SIG-M5 (cell line): ENCODE measurements at regions not wholly inside any gene's neighbourhood (a gene's known extent, or its start where the extent isn't known, plus 50 kb on each side); places are given as distances from the start of the nearest gene placed in this dataset.
A peak's percentile ranks its signal among the peaks of the same experiment; 100 is the strongest.

Experiments used
- DNase-seq: peaks from one replicate; lab custom pipeline; 2025; lab: John Stamatoyannopoulos, UW

DNA sequence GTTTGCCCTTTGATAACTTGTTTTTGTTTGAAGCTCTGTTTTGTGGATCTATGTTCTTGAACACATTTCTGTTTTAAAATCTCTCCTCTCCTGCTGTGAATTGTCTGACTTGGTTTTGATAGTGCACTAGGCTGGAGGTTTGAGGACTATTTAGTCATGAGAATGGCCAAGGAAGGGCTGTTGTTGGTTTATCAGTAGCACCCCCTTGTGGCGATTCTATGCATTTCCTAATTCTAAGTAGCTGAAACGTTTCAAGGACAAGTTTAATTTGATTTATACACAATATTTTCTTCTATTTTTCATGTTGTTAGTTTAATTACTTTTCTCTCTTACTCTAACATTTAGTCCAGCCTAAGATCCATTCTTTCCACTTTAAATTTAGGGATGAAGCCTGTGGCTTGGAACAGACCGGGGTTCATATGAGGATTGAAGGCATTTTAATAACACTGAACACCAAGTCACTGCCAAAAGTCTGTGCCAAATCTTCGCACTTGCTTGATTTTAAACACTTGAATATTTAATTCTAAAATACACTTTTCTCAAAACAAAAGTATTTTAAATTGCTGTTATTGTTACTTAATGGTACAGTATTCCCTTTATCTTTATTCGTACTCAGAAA, 166.0 kb downstream of the SOCS6 start:
- DNase-seq: no peak

DNA sequence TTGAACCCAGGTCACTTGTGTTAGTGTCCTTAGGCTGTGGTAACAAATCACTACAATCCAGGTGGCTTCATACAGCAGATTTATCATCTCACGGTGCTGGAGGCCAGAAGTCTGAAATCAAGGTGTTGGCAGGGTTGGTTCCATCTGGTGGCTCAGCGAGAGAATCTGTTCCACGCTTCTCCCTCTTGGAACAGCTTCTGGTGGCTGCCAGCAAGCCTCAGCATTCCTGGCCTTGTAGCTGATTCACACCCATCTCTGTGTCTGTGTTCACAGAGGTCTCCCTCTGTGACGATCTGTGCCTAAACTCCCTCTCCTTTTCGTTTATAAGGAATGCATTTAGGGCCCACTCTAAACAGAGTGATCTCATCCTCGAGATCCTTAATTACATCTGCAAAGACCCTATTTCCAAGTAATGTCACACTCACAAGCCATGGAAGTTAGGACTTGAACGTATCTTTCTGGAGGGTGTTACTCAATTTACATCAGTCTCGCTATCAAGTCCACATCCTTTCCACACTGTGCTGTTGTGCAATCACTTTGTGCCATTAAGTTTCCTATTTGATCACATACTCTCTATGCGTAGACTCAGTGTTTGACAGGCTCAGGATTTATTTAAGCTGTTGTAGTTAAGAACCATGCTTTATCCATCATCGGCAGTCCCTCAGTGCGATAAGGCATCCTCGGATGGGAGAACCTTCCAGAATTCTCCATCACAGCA, 164.4 kb downstream of the SOCS6 start:
- DNase-seq: no peak

DNA sequence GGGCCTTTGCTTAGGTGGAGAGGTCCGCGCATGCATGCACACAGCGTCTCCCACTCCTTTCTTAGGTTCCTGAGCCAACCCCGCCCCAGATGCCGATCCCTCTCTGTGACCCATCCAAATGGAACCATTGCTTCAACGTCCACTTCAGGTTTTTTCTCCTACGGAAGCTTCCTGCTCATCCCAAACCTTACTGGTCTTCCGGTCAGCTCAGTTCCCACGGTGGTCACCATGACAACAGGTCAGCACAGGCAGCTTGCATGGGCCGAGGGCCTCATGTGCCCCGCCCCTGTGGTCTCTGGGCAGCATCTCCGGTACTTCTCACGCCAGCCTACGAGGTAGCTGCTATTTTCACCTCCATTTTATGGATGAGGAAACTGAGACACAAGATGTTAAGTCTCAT, 163.7 kb downstream of the SOCS6 start:
- DNase-seq: no peak

DNA sequence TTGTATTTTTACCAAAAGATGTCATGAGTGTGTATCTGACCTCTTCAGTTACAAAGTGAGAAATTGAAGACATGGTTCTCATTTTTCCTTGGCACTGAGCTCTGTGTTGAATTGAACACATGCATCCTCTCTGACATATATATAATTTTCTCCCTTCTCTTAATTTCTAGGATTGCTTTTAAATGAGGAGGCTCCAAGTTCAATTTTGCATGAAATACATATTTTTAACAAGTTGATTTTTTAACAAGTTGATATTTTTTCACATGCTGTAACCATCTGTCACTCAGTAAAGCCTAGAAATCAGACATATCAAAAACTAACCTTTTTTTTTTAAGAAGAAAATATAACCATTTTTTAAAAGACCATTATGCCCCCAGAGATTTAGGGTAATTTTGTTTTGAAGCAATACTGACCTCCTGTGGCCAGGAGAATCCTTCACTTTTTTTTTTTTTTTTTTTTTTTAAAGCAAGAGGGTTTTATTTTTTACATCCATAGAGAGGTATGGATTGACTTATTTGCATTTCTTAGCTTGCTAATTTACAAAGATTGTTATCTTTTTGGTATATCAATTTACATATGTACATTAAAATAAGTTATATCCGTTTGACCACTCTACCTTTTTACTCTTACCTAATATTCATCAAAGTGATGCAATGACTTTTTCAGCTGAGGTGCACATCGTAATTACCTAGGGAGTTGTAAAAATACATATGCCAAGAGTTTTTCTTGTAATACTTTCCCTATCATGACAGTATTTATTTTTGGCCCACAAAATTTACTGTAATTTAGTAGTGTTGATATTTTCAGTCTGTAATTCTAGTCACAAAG, 161.8 kb downstream of the SOCS6 start:
- DNase-seq: no peak

DNA sequence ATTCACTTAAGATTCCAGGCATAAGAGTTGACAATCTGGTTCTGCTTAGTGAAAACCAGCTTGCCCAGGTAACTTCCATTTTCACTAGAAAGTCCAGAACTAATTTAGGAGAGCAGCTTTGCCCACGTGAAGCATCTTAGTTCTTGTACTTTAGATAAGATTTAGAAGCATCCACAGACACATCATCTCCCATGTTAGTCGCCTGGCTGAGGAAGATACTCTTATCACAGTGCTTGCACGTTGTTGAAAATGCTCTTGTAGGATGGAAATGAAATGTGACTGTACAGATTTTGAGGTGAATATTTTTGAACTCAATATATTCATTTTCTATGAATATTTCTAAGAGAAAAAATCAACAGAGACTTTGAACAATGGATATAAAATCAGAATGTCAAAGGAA, 159.7 kb downstream of the SOCS6 start:
- no peak for DNase-seq

DNA sequence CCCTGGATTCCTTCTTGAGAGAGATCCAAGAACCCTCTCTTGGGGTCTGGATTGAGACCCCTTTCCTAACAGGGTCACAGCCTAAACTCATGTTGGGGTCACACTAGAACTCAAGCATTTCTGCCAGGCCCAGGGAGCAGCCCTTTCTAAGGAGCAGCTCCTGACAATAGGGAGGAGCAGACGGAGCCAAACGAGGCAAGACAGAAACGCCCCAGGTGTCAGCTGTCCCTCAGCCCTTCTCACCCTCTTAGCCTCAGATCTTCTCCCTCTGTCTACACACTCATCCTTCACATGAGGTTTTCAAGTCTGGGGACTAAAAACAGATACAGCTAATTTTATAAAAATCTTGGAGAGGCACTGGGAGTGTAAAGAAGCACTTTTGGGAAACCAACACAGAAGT, 157.2 kb downstream of the SOCS6 start:
- DNase-seq: no peak

DNA sequence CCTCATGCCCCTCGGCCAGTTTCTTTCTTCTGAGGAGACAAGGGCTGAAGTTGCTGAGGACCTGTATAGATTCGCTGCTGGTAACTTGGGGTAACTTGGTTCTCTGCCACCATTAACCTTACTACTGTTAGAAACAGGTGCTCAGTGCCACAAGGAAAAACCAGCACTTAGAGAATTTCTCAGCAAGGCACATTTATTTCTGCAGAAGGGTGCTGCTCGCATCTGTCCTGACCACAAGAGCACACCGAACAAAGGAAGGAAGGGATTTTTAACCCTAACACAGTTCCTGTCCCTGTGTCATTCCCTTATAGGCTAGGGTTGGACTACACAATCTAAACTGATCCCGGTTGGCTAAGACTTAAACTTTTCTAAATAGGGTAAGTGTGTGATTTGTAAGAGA, 154.1 kb downstream of the SOCS6 start:
- DNase-seq: no peak

DNA sequence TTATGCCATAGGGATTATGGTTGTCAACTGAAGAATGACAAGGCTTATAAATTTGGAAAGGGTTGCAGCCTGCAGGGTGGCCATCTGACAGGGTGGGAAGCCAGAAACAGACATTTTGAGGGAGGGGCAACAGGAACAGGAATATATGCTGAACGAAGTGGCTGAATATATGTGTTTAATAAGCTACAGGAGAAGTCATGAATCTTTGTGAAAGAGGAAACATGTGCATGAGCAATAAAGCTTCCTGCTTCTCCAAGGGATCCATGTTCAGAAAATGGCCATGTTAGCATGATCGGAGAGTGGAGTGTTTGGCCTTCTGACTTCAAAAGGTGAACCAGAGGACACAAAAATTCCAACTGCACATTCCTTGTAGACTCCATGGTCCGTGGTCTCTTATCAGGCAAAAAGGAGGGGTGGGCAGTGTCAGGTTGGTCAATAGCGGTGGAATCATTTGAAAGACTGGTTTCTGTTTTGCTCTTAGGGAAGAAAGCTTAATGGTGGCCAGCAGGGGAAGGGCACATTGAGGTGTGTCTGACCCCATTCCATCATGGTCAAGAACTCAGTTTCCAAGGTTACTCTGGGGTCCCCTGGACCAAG, 144.1 kb downstream of the SOCS6 start:
- no peak for DNase-seq

DNA sequence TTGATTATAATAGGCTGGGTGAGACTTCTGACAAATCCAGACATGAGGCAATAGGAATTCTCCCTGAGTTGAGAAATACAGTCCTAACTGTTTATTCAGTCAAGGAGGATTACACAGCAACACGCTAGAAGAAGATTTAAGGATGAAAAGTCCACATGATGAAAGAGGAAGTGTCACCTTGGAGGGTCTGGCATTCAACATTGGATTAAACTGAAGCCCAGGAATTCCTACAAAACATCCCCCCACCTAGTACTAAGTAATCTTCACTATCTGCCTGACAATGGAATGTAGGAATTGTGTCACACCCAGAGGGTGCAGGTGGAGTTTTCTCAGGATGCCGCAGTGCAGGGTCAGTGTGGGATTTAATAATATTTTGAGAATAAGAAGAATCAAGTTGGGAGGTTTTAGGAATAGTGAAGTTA, 142.4 kb downstream of the SOCS6 start:
- DNase-seq: no peak

DNA sequence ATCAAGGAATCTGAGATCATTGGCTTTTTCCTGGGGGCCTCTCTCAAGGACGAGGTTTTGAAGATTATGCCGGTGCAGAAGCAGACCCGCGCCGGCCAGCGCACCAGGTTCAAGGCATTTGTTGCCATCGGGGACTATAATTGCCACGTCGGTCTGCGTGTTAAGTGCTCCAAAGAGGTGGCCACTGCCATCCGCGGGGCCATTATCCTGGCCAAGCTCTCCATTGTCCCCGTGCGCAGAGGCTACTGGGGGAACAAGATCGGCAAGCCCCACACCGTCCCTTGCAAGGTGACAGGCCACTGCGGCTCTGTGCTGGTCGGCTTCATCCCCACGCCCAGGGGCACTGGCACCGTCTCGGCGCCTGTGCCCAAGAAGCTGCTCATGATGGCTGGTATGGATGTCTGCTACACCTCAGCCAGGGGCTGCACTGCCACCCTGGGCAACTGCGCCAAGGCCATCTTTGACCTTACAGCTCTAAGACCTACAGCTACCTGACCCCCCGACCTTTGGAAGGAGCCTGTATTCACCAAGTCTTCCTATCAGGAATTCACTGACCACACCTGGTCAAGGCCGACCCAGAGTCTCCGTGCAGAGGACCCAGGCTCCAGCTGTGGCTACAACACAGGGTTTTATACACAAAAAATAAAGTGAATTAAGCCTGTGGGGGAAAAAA, 141.8 kb downstream of the SOCS6 start:
- no peak for DNase-seq

DNA sequence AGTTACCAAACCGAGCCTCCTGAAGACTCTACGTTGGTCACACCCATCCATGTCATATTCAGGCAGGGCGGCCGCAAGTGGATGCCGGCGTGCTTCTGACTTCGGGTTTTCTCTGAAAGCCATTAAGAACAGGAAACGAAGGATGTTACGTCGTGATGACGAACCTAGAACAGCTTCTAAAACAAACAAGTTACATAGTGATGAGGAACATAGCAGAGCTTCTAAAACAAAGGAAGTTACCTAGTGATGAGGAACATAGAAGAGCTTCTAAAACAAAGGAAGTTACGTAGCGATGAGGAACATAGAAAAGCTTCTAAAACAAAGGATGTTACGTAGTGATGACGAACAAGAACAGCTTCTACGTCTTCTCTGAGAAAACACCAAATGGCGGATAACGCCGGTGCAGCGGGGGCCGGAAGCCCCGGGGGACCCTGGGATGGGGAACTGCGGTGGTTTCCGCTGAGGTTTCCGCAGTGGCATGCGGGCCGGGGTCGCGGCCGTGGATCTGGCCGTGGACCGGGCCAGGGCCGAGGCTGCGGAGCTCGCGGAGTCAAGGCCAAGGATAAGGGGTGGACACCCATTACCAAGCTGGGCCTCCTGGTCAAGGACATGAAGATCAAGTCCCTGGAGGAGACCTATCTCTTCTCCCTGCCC, 141.1 kb downstream of the SOCS6 start:
- no peak for DNase-seq

DNA sequence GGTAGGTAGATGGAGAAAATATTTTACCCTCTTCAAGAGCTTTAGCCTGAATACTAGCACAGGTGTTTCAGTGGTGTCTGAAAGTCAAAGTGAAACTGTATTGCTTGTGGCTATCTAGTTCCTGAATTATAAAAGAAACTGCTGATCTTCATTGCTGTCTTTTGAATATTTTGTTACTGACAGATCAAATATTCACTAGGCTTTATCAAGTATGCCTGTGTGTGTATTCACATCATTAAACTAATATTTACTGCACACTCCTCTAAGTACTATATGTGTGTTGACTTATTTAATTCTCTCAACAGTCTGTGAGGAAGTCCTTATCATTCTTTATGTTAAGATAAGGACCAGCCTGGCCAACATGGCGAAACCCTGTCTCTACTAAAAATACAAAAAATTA, 139.6 kb downstream of the SOCS6 start:
- DNase-seq: no peak

DNA sequence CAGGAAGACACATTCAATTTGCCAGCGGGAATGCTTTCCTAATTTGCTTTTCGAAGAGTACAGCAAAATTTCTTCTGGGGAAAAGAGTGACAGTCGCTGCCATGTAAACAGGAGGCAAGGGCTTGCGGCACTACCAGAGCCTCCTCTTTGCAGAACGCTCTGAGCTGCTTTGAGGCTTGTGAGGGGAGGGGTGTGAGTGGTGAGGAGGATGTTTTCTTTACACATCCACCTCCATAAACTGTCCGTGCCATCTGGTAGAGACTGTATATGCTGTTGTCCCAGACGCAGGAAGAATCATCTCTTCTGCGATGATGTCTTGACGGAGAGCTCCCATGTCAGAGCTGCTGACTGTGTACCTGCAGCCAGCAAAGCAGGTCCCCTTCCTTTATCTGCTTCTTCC, 138.0 kb downstream of the SOCS6 start:
- no peak for DNase-seq

DNA sequence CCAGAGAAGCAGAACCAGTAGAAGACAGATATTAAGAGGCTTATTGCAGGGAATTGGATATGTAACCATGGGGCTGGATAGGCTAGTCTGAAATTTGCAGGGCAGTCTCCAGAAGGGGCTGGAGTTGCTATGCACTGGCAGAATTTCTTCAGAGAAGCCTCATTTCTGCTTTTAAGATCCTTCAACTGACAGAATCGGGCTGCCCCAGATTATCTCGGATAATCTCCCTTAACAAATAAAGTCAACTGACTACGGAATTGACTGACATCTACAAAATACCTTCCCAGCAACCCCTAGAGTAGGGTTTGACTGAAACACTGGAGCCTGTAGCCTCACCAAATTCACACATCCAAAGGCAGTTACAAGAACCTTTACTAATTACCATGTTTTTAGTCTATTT, 136.4 kb downstream of the SOCS6 start:
- DNase-seq: no peak

DNA sequence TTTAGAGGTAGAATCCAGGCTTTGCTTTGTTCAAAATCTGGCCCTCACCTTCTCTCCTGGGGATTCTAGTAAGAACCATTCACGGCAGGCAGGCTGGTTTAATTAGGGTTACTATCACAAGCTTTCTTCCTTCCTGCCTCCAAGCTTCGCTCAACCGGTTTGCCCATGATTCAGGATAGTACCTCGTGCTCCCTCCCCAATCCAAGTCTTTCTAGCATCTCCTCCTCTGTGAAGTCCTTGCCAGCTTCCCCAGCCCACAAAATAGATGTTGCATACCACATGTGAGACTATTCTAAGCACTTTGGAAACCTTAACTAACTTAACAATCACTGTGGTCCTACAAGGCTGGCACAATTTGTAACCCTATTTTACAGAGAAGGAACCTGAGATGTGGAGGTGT, 135.1 kb downstream of the SOCS6 start:
- DNase-seq: no peak

DNA sequence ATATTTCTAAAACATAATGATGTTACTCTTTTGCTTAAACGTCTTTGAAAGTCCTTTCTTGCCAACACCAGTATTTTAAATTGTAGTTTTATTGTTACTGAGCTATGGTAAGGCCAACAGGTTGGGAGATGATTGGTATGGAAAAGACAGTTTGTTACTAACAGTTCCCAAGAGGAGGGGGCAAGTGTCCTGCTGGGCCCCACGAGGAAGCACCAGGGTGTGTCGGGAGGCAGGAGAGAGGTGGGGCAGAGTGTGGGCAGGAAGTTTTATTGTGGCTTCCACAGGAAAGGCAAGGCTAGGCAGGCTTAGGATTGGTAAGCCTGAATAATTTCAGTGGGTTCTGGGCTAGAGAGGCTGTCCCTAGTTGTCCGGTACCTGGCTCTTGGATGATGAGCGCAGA, 134.3 kb downstream of the SOCS6 start:
- no peak for DNase-seq

DNA sequence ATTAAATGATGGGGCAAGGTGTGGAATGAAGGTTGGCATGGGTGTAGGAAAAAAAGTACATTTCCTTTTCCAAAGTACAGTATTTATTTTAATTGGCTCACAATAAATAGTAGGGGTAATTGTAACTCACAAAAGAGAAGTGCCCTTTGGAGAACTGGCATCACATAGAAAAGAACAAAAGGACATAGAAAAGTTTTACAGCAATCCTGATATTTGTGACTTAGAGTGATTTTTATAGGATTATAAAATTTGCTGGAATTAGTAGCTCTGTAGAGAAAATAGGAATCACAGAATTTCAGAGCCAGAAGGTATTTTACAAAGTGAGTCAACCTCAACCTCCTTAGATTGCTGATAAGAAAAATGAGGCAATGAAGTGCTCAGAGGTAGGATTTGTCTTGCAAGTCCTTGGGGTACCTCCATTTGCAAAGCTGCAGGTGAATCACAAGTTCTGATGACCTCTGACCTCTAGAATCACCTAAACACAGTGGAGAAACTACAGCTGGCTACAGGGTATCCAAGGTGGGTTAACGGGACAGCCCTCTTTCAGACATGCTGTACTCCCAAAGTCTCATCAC, 133.6 kb downstream of the SOCS6 start:
- DNase-seq: no peak

DNA sequence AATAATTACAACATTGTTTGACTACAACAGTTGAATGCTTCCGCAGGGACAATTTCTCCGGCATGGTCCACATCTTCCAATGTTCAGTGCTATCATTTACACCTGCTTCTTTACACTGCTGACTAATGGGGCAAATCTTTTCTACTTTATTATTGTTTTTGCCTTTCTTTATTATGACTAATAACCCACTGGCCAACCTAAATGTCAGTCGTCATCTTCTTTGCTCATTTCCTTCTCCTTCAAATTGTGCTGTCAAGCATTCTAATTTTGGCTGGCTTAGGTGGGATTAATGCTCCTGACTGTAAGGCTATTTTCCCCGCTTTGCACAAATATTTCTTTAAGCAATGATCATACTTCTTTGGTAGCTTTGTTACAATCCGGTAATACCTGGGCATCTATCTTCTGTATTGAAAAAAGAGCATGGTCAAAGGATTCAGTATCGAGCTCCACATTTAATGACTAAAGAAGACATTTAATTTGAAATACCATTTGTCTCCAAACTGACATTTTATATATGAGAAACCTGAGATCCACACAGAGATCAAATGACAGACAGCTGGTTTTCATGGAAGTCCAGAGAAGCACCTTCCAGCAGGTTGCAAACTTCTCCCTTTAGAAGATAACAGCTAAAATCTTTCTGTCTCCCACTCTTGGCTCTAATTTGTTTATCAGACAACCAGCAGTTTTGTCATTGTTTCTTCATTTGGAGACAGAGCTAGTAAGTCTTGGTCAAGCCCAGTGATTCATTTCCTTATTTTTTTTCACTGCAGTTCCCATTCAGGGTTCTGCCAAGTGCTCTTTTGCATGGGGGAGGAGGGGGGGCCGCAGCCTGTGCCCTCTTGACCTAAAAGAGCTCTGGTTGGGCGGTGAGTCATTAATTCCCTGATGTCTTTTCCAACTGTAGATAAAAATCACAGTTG, 132.9 kb downstream of the SOCS6 start:
- DNase-seq: peak; percentile 16

DNA sequence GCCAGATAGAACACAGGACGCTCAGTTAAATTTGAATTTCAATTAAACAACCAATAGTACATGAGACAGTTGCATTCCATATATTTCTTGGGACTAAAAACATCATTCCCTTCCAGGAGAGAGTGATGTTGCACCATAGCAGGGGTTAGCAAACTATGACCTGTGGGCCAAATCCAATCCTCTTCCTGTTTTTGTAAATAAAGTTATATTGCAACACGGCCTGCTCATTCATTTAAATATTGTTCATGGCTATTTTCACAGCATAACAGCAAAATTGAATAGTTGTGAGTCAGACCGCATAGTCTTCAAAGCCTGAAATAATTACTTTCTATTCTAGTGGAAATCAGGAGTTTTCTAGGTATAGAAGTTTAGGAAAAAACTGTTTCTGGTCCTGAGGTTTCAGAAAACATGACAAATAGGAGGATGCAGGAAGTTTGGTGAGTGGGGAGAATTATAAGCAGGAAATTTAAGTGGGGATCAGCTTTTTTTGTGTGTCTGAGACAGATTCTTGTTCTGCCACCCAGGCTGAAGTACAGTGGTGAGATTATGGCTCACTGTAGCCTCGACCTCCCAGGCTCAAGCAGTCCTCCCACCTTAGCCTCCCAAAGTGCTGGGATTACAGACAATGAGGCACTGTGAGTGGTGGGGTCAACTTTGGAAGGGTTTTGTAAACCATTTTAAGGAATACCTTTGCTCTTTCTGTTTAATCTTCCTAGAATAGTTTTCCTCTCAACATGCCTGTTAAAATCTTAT, 131.5 kb downstream of the SOCS6 start:
- DNase-seq: no peak

DNA sequence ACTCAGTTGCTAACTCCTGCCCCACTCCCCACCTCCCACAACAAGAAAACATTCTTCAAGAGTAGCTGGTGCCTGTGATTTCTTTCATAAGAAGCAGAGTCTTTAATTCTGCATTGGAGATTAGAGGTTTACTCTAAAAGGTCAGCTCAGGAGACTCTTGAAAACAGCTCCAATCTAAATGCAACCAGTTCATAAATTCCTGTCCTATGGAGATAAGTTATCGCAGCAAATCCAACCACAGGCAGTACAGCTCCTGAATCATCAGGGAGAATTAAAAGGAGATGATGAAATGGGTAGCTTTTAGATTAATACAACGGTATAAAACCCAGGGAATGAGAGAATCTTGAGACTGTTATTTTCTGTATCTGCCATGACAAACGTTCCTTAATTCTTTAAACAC, 130.7 kb downstream of the SOCS6 start:
- no peak for DNase-seq
